SK-N-MC (cell line): ENCODE measurements at regions not wholly inside any gene's neighbourhood (a gene's known extent, or its start where the extent isn't known, plus 50 kb on each side); places are given as distances from the start of the nearest gene placed in this dataset.

Experiments
- DNase-seq: peaks from one replicate; pipeline ENCODE4 v3.0.0-alpha.2; 2011; ENCODE audit warnings: low read depth, low spot score
- H3K27ac ChIP-seq: fragments of 200-600 bp; sonication (generic); 2 replicates; pipeline ENCODE4 v1.5.1; 2016; ENCODE audit warnings: mixed run types
- H3K36me3 ChIP-seq: fragments of 200-600 bp; sonication (generic); 2 replicates; pipeline ENCODE4 v1.6.1; 2017; ENCODE audit warnings: antibody characterized with exemption, low read length, mixed read lengths; ENCODE audit not compliant: insufficient read depth
- H3K4me3 ChIP-seq: fragments of 200-600 bp; sonication (generic); 2 replicates; pipeline ENCODE4 v1.5.1; 2016
- H3K9ac ChIP-seq: fragments of 200-600 bp; sonication (generic); 2 replicates; pipeline ENCODE4 v1.8.0; 2017; ENCODE audit warnings: mixed run types, mixed read lengths; ENCODE audit not compliant: insufficient read length
- H3K9me3 ChIP-seq: fragments of 200-600 bp; sonication (generic); 2 replicates; pipeline ENCODE4 v1.6.1; 2017; ENCODE audit warnings: low read depth, mild to moderate bottlenecking, antibody characterized with exemption, low read length, moderate library complexity, mixed read lengths
- EZH2 ChIP-seq: fragments of 200-600 bp; sonication (generic); IDR thresholded peaks from one replicate; pipeline ENCODE4 v1.6.1; 2017; ENCODE audit warnings: antibody characterized with exemption
- FOXP2 ChIP-seq: optimal IDR thresholded peaks from 2 replicates; pipeline ENCODE3; 2011; ENCODE audit warnings: mild to moderate bottlenecking, moderate library complexity; ENCODE audit not compliant: insufficient read depth; ENCODE audit errors: extremely low read length, control extremely low read depth
- POLR2AphosphoS5 ChIP-seq: IDR thresholded peaks from 2 replicates; pipeline ENCODE4 v1.6.1; 2012; ENCODE audit warnings: mild to moderate bottlenecking, low read depth, low read length, borderline replicate concordance

- no peak overlapping the region for H3K27ac ChIP-seq
- H3K36me3 ChIP-seq, result no peaks in the 10 kb centered on the region
- TF ChIP-seq FOXP2 (no peak), POLR2AphosphoS5 (no peak)
Observed at GRCh38 chr15:97692301-97693015, 268.0 kb upstream of the ARRDC4 start.

GRCh38 chr15:97694456-97694855 is 266.0 kb upstream of the ARRDC4 start:
- no peaks in the 10 kb centered on the region for H3K36me3 ChIP-seq
- H3K27ac ChIP-seq, result no peak overlapping the region
- TF ChIP-seq POLR2AphosphoS5 (no peak), EZH2 (no peak), FOXP2 (no peak)
- H3K4me3 ChIP-seq, result no peak overlapping the region
- H3K9me3 ChIP-seq, result no peaks in the 10 kb centered on the region
- DNase-seq, result no peak
- no peak overlapping the region for H3K9ac ChIP-seq

More at GRCh38 chr15:97692301-97693015, 268.0 kb upstream of the ARRDC4 start:
- H3K9me3 ChIP-seq, result no peaks in the 10 kb centered on the region
- H3K9ac ChIP-seq, result no peak overlapping the region
- no peak overlapping the region for H3K4me3 ChIP-seq
- no peak for DNase-seq

GRCh38 chr15:97703400-97703799 is 257.1 kb upstream of the ARRDC4 start:
- Histone ChIP-seq H3K4me3 (no peak overlapping the region), H3K27ac (no peak overlapping the region), H3K36me3 (no peaks in the 10 kb centered on the region), H3K9me3 (no peaks in the 10 kb centered on the region), H3K9ac (no peak overlapping the region)
- TF ChIP-seq FOXP2 (no peak), EZH2 (no peak), POLR2AphosphoS5 (no peak)
- DNase-seq, result no peak

GRCh38 chr15:97706059-97706458 is 254.4 kb upstream of the ARRDC4 start:
- H3K36me3 ChIP-seq, result no peaks in the 10 kb centered on the region
- H3K4me3 ChIP-seq, result no peak overlapping the region
- H3K9ac ChIP-seq, result no peak overlapping the region
- no peak for DNase-seq
- no peaks in the 10 kb centered on the region for H3K9me3 ChIP-seq
- no peak overlapping the region for H3K27ac ChIP-seq
- TF ChIP-seq FOXP2 (no peak), EZH2 (no peak), POLR2AphosphoS5 (no peak)

GRCh38 chr15:97708252-97708651 is 252.3 kb upstream of the ARRDC4 start:
- no peak for DNase-seq
- Histone ChIP-seq H3K4me3 (no peak overlapping the region), H3K36me3 (no peaks in the 10 kb centered on the region), H3K9ac (no peak overlapping the region), H3K9me3 (no peaks in the 10 kb centered on the region), H3K27ac (no peak overlapping the region)
- TF ChIP-seq FOXP2, result no peak

GRCh38 chr15:97712530-97712929 is 248.0 kb upstream of the ARRDC4 start:
- DNase-seq, result no peak
- TF ChIP-seq POLR2AphosphoS5, result no peak
- TF ChIP-seq FOXP2, result no peak
- no peak for TF ChIP-seq EZH2
- Histone ChIP-seq H3K27ac (no peak overlapping the region), H3K9ac (no peak overlapping the region), H3K9me3 (no peaks in the 10 kb centered on the region), H3K4me3 (no peak overlapping the region), H3K36me3 (no peaks in the 10 kb centered on the region)

GRCh38 chr15:97717806-97718205 is 242.7 kb upstream of the ARRDC4 start:
- DNase-seq, result no peak
- no peaks in the 10 kb centered on the region for H3K9me3 ChIP-seq
- no peak for TF ChIP-seq FOXP2
- no peak for TF ChIP-seq EZH2
- no peak for TF ChIP-seq POLR2AphosphoS5
- no peak overlapping the region for H3K9ac ChIP-seq
- no peak overlapping the region for H3K27ac ChIP-seq
- no peaks in the 10 kb centered on the region for H3K36me3 ChIP-seq
- no peak overlapping the region for H3K4me3 ChIP-seq

- Histone ChIP-seq H3K9me3 (no peaks in the 10 kb centered on the region), H3K4me3 (no peak overlapping the region), H3K9ac (no peak overlapping the region), H3K27ac (no peak overlapping the region), H3K36me3 (no peaks in the 10 kb centered on the region)
- no peak for TF ChIP-seq EZH2
- no peak for TF ChIP-seq POLR2AphosphoS5
- no peak for TF ChIP-seq FOXP2
- DNase-seq, result no peak
Observed at GRCh38 chr15:97718509-97718908, 242.0 kb upstream of the ARRDC4 start.

GRCh38 chr15:97728791-97729190 is 231.7 kb upstream of the ARRDC4 start:
- TF ChIP-seq FOXP2, result no peak
- H3K27ac ChIP-seq, result no peak overlapping the region
- no peak for DNase-seq
- H3K36me3 ChIP-seq, result no peaks in the 10 kb centered on the region
- no peak overlapping the region for H3K9ac ChIP-seq
- H3K4me3 ChIP-seq, result no peak overlapping the region
- H3K9me3 ChIP-seq, result no peaks in the 10 kb centered on the region
